ENCODE measurements at regions not wholly inside any gene's neighbourhood (a gene's known extent, or its start where the extent isn't known, plus 50 kb on each side); places are given as distances from the start of the nearest gene placed in this dataset.

GRCh38 chr2:67844024-67844540 is 218.7 kb downstream of the C1D start:
- H3K36me3 ChIP-seq (ENCODE audit: control insufficient read depth, insufficient read depth, low read length) = no peaks in the 10 kb centered on the region
- H3K4me3 ChIP-seq (ENCODE audit: low read depth, low read length) = no peak overlapping the region
- DNase-seq (ENCODE audit: low read depth) = no peak
- ChIA-PET CTCF (interaction anchor here (0.6 to 2.9 kb wide), 5 partner anchors 185 to 436 kb away, joined by 3 to 13 read pairs (median 3); no protein-coding TSS in a partner anchor), POLR2A (no interaction called here)
- no peak for TF ChIP-seq CTCF (IDR thresholded peaks at IDR 0.05; ENCODE audit: insufficient read depth, low read depth, low read length)
- no peaks in the 10 kb centered on the region for H3K27me3 ChIP-seq (ENCODE audit: control insufficient read depth, insufficient read depth, low read length)

GRCh38 chr2:67845621-67846369 is 217.0 kb downstream of the C1D start:
- CTCF ChIA-PET = interaction anchor here (0.5 to 2.0 kb wide), 18 partner anchors 9 to 948 kb away, joined by 3 to 8 read pairs (median 4); no protein-coding TSS in a partner anchor
- no peak for DNase-seq (ENCODE audit: low read depth)
- Histone ChIP-seq H3K36me3 (ENCODE audit: control insufficient read depth, insufficient read depth, low read length) (no peaks in the 10 kb centered on the region), H3K27me3 (ENCODE audit: control insufficient read depth, insufficient read depth, low read length) (no peaks in the 10 kb centered on the region), H3K4me3 (ENCODE audit: low read depth, low read length) (no peak overlapping the region)
- POLR2A ChIA-PET = interaction anchor here (0.5 kb wide), 1 partner anchor 70 kb away, joined by 3 read pairs; no protein-coding TSS in a partner anchor
- no peak for TF ChIP-seq CTCF (IDR thresholded peaks at IDR 0.05; ENCODE audit: insufficient read depth, low read depth, low read length)

- peak; percentile 83 for DNase-seq (ENCODE audit: low read depth)
- peak; percentile 81 for TF ChIP-seq CTCF (IDR thresholded peaks at IDR 0.05; ENCODE audit: insufficient read depth, low read depth, low read length)
- H3K36me3 ChIP-seq (ENCODE audit: control insufficient read depth, insufficient read depth, low read length) = no peaks in the 10 kb centered on the region
- no peak overlapping the region for H3K4me3 ChIP-seq (ENCODE audit: low read depth, low read length)
- POLR2A ChIA-PET = interaction anchor here (0.5 kb wide), 1 partner anchor 69 kb away, joined by 3 read pairs; no protein-coding TSS in a partner anchor
- no peaks in the 10 kb centered on the region for H3K27me3 ChIP-seq (ENCODE audit: control insufficient read depth, insufficient read depth, low read length)
- CTCF ChIA-PET = interaction anchor here (0.5 to 2.0 kb wide), 18 partner anchors 9 to 452 kb away, joined by 3 to 8 read pairs (median 4); no protein-coding TSS in a partner anchor
Measured at GRCh38 chr2:67846370-67847070, 216.3 kb downstream of the C1D start.

- H3K27me3 ChIP-seq (ENCODE audit: control insufficient read depth, insufficient read depth, low read length) = no peaks in the 10 kb centered on the region
- no peak for DNase-seq (ENCODE audit: low read depth)
- CTCF ChIA-PET = interaction anchor here (0.7 to 0.8 kb wide), 2 partner anchors 9 to 71 kb away, joined by 3 read pairs; no protein-coding TSS in a partner anchor
- H3K36me3 ChIP-seq (ENCODE audit: control insufficient read depth, insufficient read depth, low read length) = no peaks in the 10 kb centered on the region
- TF ChIP-seq CTCF (IDR thresholded peaks at IDR 0.05; ENCODE audit: insufficient read depth, low read depth, low read length) = no peak
- POLR2A ChIA-PET = no interaction called here
- H3K4me3 ChIP-seq (ENCODE audit: low read depth, low read length) = no peak overlapping the region
Measured at GRCh38 chr2:67848551-67849285, 214.1 kb downstream of the C1D start.
